Common myeloid progenitor, CD34-positive (primary cell): ENCODE measurements at regions not wholly inside any gene's neighbourhood (a gene's known extent, or its start where the extent isn't known, plus 50 kb on each side); places are given as distances from the start of the nearest gene placed in this dataset.

Experiments used
- CTCF ChIA-PET: fragments of 350-600 bp; sonication (Branson Sonifier 250); formaldehyde crosslinking; loops from one replicate; lab custom pipeline; 2021; ENCODE audit warnings: antibody characterized with exemption; lab: Charles Lee
- POLR2A ChIA-PET: fragments of 350-600 bp; sonication (Branson Sonifier 250); formaldehyde crosslinking; loops from one replicate; lab custom pipeline; 2021; ENCODE audit warnings: antibody characterized with exemption; lab: Charles Lee
- DNase-seq, 3 donors: peaks; one replicate each; pipeline versions ENCODE4 v3.0.0 to v3.0.0-alpha.2; 2013
- H3K27ac ChIP-seq, 2 experiments: 1 replicate in 1 of 2; 2 replicates in 1 of 2; pipeline ENCODE4 v1.7.0; 2013; ENCODE audit warnings: inconsistent platforms in 2 of 2, low read length in 2 of 2, mild to moderate bottlenecking in 2 of 2, low read depth in 1 of 2, moderate library complexity in 1 of 2; ENCODE audit not compliant: severe bottlenecking in 2 of 2, insufficient read depth in 1 of 2, poor library complexity in 1 of 2
- H3K27me3 ChIP-seq, 5 experiments: replicated peaks in 2 of 5; 1 replicate in 3 of 5; 2 replicates in 2 of 5; pipeline versions ENCODE4 v1.6.1 to v1.7.0; 2013; ENCODE audit warnings: low read length in 4 of 5, mild to moderate bottlenecking in 2 of 5, moderate library complexity in 2 of 5, inconsistent platforms in 1 of 5; ENCODE audit not compliant: insufficient read depth in 5 of 5, control insufficient read depth in 4 of 5
- H3K36me3 ChIP-seq, 4 experiments: 1 replicate in 2 of 4; 2 replicates in 2 of 4; pipeline versions ENCODE4 v1.6.1 to v1.7.0; 2013; ENCODE audit warnings: low read length in 3 of 4, control low read depth in 1 of 4, mild to moderate bottlenecking in 1 of 4; ENCODE audit not compliant: control insufficient read depth in 4 of 4, insufficient read depth in 4 of 4
- H3K4me1 ChIP-seq, 4 experiments: 1 replicate in 3 of 4; 2 replicates in 1 of 4; pipeline versions ENCODE4 v1.6.1 to v1.7.1; 2013; ENCODE audit warnings: low read length in 3 of 4, mild to moderate bottlenecking in 3 of 4, control low read depth in 1 of 4, inconsistent platforms in 1 of 4, moderate library complexity in 1 of 4; ENCODE audit not compliant: control insufficient read depth in 4 of 4, insufficient read depth in 4 of 4; ENCODE audit errors: control extremely low read depth in 1 of 4
- H3K4me3 ChIP-seq, 7 experiments: 1 replicate in 4 of 7; 2 replicates in 3 of 7; pipeline versions ENCODE4 v1.5.1 to v1.7.0; 2013; ENCODE audit warnings: mild to moderate bottlenecking in 7 of 7, low read length in 6 of 7, moderate library complexity in 6 of 7, inconsistent platforms in 2 of 7, low read depth in 2 of 7, control low read depth in 1 of 7; ENCODE audit not compliant: insufficient read depth in 4 of 7, control insufficient read depth in 1 of 7; ENCODE audit errors: extremely low read depth in 1 of 7
- H3K9me3 ChIP-seq, 5 experiments: 1 replicate in 4 of 5; 2 replicates in 1 of 5; pipeline versions ENCODE4 v1.6.1 to v1.7.1; 2013; ENCODE audit warnings: low read length in 4 of 5, mild to moderate bottlenecking in 2 of 5, inconsistent platforms in 1 of 5, low read depth in 1 of 5, moderate library complexity in 1 of 5; ENCODE audit not compliant: control insufficient read depth in 4 of 5, insufficient read depth in 2 of 5; ENCODE audit errors: control extremely low read depth in 1 of 5
- WGBS: methylation state at CpG from one replicate; pipeline ENCODE4 v1.1.5; 2013; ENCODE audit not compliant: insufficient coverage; 5-methylcytosine and 5-hydroxymethylcytosine counted together

DNA sequence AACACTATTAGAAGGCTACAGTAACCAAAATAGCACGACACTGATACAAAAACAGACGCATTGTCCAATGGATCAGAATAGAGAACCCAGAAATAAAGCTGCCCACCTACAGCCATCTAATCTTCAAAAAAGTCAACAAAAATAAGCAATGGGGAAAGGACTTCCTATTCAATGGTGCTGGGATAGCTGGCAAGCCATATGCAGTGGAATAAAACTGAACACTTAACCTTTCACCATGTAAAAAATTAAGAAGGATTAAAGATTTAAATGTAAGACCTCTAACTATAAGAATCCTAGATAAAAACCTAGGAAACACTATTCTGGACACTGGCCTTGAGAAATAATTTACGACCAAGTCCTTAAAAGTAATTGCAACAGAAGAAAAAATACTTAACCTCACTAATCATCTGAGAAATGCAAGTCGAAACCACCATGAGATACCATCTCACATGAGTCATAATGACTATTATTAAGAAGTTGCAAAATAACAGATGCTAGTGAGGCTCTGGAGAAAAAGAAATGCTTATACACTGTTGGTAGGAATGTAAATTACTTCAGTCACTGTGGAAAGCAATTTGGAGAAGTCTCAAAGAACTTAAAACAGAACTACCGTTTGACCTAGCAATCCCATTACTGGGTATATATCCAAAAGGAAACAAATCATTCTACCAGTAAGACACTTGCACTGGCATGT lies 203.3 kb upstream of the CDH9 start:
- POLR2A ChIA-PET = no interaction called here
- H3K27ac ChIP-seq = peak overlapping the region; percentile 58 to 67
- peaks cover 3 to 17% (median 8%) of the 10 kb centered on the region in 4 experiments for H3K4me1 ChIP-seq
- CTCF ChIA-PET = no interaction called here
- H3K9me3 ChIP-seq = peaks cover 0 to 5% (median 1%) of the 10 kb centered on the region in 5 experiments
- H3K36me3 ChIP-seq = no peaks in the 10 kb centered on the region
- peak overlapping the region in 1 of 7 experiments; percentile 4 for H3K4me3 ChIP-seq
- H3K27me3 ChIP-seq = no peaks in the 10 kb centered on the region
- DNase-seq = peak; percentile 70 to 96 (median 92)
- WGBS = 20% methylated on average over 3 of the region's 5 CpGs

- no peak for DNase-seq
Observed at GRCh38 chr5:27240791-27241190, 202.4 kb upstream of the CDH9 start.

GRCh38 chr5:27234916-27235315 lies 196.5 kb upstream of the CDH9 start:
- no peaks in the 10 kb centered on the region for H3K36me3 ChIP-seq
- no peak overlapping the region for H3K27ac ChIP-seq
- no peak for DNase-seq
- ChIA-PET CTCF (interaction anchor here (1.1 kb wide), 1 partner anchor 23 kb away, joined by 3 read pairs; no protein-coding TSS in a partner anchor), POLR2A (no interaction called here)
- H3K4me1 ChIP-seq = no peaks in the 10 kb centered on the region
- H3K9me3 ChIP-seq = peaks cover 0 to 3% (median 0%) of the 10 kb centered on the region in 5 experiments
- no peak overlapping the region for H3K4me3 ChIP-seq
- no peaks in the 10 kb centered on the region for H3K27me3 ChIP-seq
- WGBS = no CpG with 5 or more reads among the region's 2 CpGs

More at GRCh38 chr5:27240791-27241190, 202.4 kb upstream of the CDH9 start:
- Histone ChIP-seq H3K27me3 (no peaks in the 10 kb centered on the region), H3K27ac (peak overlapping the region in 1 of 2 experiments; percentile 67), H3K36me3 (no peaks in the 10 kb centered on the region), H3K4me3 (no peak overlapping the region), H3K4me1 (peaks cover 3 to 17% (median 8%) of the 10 kb centered on the region in 4 experiments), H3K9me3 (peaks cover 0 to 5% (median 1%) of the 10 kb centered on the region in 5 experiments)
- POLR2A ChIA-PET = no interaction called here
- CTCF ChIA-PET = no interaction called here
- WGBS = no CpG with 5 or more reads among the region's 2 CpGs

- CTCF ChIA-PET = interaction anchor here (0.6 to 1.2 kb wide), 2 partner anchors 18 to 354 kb away, joined by 3 read pairs; no protein-coding TSS in a partner anchor
Observed at GRCh38 chr5:27221410-27221809, 183.0 kb upstream of the CDH9 start.

GRCh38 chr5:27220752-27221151 lies 182.4 kb upstream of the CDH9 start:
- no peaks in the 10 kb centered on the region for H3K36me3 ChIP-seq
- H3K4me1 ChIP-seq = peaks cover 0 to 3% (median 0%) of the 10 kb centered on the region in 4 experiments
- WGBS = 100% methylated on average over 3 of the region's 4 CpGs
- ChIA-PET POLR2A (no interaction called here), CTCF (interaction anchor here (1.2 kb wide), 1 partner anchor 19 kb away, joined by 3 read pairs; no protein-coding TSS in a partner anchor)
- DNase-seq = no peak
- no peaks in the 10 kb centered on the region for H3K27me3 ChIP-seq
- peaks cover 0 to 3% (median 0%) of the 10 kb centered on the region in 5 experiments for H3K9me3 ChIP-seq
- no peak overlapping the region for H3K27ac ChIP-seq
- no peak overlapping the region for H3K4me3 ChIP-seq

More at GRCh38 chr5:27221410-27221809, 183.0 kb upstream of the CDH9 start:
- no peak for DNase-seq
- Histone ChIP-seq H3K27ac (no peak overlapping the region), H3K36me3 (no peaks in the 10 kb centered on the region), H3K27me3 (no peaks in the 10 kb centered on the region), H3K4me3 (no peak overlapping the region), H3K9me3 (peaks cover 0 to 3% (median 0%) of the 10 kb centered on the region in 5 experiments), H3K4me1 (peaks cover 0 to 1% (median 0%) of the 10 kb centered on the region in 4 experiments)
- WGBS = no CpG with 5 or more reads among the region's 1 CpG
- POLR2A ChIA-PET = no interaction called here

DNA sequence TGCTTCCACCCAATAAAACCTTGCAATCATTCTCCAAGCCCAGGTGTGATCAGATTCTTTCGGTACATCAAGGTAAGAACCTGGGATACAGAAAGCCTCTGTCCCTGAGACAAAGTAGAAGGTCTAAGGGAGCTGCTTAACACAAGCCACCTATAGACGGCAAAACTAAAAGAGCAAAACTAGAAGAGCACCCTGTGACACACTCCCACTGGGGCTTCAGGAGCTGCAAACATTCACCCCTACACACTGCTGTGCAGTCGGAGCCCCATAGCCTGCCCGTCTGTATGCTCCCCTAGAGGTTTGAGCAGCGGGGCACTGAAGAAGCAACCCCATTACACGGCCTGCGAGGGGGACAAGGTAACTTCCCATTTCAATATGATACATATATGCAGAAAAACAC lies 179.6 kb upstream of the CDH9 start:
- Histone ChIP-seq H3K4me1 (peaks cover 0 to 3% (median 0%) of the 10 kb centered on the region in 4 experiments), H3K9me3 (peaks cover 0 to 3% (median 0%) of the 10 kb centered on the region in 5 experiments), H3K4me3 (no peak overlapping the region), H3K27ac (no peak overlapping the region), H3K36me3 (no peaks in the 10 kb centered on the region), H3K27me3 (no peaks in the 10 kb centered on the region)
- DNase-seq = no peak
- WGBS = 100% methylated on average over 2 of the region's 7 CpGs
- CTCF ChIA-PET = interaction anchor here (1.0 kb wide), 1 partner anchor 1548 kb away, joined by 3 read pairs; no protein-coding TSS in a partner anchor
- POLR2A ChIA-PET = no interaction called here
